CD4-positive, alpha-beta T cell treated with Interferon alpha-2 for 1 hour (primary cell): ENCODE measurements at regions not wholly inside any gene's neighbourhood (a gene's known extent, or its start where the extent isn't known, plus 50 kb on each side); places are given as distances from the start of the nearest gene placed in this dataset.
"Not testable (repeated sequence)": the region's sequence is repeated elsewhere in the genome, so short reads cannot be mapped to it uniquely, and the experiment has no call there.

ENCODE experiments used
- DNase-seq, 2 donors: peaks; one replicate each; pipeline ENCODE4 v3.0.0-alpha.2; 2020 to 2022

DNA sequence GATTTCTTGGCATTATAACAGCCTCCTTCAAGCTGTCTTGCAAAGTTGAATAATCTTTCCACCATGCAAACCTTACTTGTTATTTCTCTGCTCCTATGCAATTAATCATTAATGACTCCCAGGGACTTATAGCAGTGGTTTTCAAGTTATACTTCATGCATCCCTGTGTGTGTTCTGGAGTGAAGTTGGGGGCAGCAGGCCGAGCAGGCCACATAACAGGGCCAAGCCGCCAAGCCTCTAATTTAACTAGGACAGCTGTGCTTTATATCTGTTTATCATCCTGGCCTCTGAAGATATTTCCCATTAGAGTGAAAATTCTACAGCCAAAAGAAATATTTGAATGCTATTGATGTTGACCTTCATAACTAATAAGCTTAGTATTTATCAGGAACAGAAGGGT is 133.5 kb upstream of the PAK3 start:
- no peak for DNase-seq

DNA sequence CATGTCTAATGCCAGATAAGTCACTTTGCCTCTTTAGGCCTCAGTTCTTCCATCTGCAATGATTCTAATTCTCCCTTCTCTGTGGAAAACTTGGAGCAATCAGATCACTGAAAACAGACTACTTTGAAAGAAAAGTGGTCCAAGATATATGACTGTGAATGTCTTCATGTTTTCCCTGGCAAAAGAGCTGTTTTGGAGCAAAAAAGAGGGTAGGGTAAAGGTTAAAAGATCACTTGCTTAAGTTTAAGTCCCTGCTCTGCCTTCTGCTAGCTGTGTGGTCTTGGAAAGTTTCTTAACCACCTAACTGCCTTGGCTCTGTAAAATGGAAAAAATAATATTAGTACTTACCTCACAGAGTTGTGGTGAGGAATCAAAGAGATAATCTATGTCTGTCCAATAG is 140.3 kb upstream of the PAK3 start:
- DNase-seq = no peak

- DNase-seq = no peak
Measured at GRCh38 chrX:110954428-110955100, 141.4 kb upstream of the PAK3 start.

DNA sequence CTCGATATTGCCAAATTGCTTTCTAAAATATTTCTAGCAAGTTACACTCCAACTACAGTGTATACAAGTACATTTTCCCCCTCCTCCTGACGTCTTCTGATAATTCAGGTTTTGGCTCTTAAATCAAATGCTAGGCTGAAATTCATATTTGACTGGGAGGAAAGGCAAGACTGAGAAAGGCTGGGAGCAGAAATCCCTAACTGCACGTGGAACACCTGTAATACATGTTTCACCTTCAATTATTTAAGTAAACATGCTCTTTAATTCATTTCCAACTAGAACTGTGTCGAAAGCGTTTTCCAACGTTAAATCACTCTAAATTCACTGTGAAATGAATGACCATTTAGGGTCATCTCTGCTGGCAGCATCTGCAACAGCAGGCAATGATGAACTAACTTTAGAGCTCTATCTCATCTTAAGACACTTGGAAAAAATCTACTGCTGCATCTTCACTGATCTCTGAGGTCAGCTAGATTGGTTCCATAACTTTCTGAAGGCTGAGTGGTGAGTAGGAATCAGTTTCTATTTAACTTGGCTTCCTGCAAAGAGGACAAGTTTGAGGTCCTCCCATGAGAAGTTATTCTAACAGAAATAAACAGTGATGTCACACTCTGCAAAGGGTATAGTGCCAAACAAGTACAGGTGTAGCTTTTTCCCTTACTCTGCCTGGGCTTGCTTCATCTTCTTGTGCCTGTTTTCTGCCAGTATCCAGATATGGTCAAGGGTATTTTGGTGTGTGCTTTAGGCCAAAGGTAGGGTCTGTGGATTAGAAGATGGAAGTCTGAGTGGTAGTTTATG is 144.3 kb upstream of the PAK3 start:
- no peak for DNase-seq

DNA sequence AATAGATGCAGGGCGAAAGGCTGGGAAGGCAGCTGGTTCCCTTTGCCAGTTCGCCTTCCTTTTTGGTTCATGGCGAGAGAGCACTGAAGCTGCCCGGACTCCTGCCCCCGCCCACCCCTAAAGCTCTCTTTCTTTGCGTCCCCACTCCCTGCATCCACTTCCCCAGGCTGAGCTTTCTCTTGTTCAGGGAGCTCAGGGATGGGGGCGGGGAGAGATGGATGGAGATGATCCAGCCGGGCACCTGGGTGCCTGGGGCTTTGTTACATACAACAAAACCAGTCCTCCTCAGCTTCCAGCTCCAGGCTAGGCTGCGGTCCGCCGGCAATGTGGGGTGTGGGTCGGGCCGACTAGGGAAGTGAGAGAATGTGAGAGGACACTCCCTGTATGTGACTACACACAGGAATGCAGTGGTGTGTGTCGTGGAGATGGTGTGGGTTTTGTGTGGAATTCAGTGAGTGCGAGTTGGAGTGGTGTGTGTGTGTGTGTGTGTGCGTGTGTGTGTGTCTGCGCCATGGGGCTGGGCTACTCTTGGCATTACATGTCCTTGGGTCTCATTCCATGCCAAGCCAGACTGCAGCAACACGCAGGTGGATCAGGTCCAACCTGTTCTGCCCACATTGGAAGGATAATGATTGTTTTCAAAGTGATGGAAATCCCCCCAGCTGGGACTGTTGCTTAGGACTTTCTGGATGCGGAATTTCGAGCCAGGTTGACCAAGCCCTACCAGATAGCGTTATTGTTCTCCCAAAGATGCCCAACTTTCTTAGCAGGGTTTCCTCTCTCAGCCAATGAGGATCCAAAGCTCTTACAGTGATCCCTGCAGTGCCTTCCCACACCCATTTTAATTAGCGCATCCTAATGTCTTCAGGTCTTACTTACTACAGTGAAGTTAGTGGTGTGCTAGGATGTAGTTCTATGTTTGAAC is 149.4 kb upstream of the CHRDL1 start:
- no peak for DNase-seq

DNA sequence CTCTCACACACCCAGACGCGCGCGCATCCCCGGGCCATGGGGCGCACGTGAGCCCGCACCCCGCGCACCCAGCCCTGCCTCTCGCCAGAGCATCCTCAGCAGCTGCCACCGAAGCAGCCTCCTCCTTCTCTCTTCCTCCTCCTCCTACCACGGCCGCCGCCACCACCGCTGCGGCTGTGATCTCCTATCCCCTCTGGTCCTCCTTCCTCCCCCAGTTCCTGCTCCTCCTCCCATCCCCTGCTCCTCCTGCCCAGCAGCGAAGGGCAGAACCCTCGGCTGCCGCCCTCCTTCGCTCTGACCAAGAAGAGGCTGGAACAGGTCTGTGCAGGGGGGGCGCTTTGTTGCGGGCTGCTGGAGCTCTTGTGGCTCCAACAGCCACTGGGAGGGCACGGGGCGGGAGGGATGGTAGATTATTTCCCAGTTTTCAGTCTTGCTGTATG is 148.7 kb upstream of the CHRDL1 start:
- no peak for DNase-seq

GRCh38 chrX:110941906-110942305 is 146.3 kb upstream of the CHRDL1 start:
- no peak for DNase-seq

DNA sequence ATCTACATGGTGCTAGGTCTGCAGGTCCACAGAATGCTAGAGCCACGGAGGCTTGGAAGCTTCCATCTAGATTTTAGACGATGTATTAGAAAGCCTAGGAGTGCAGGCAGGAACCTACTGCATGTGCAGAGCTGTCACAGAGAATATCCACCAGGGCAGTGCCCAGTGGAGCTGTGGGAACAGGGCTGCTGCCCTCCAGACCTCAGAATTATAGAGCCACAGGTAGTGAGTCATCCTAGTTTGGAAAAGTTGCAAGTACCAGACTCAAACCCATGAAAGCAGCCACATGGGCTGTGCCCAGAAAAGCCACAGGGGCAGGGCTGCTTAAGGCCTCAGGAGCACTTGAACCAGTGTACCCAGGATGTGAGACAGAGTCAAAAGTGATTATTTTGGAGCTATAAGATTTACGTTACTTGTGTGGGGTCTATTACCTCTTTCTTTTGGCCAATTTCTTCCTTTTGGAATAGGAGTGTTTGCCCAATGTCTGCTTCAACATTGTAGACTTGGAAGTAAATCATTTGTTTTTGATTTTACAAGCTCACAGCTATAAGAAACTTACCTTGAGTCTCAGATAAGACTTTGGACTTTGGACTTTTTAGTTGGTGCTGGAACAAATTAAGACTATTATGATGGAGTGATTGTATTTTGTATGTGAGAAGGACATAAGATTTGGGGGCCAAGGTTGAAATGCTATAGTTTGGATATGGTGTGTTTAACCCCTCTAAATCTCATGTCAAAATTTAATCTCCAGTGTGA is 143.5 kb upstream of the CHRDL1 start:
- DNase-seq = no peak

DNA sequence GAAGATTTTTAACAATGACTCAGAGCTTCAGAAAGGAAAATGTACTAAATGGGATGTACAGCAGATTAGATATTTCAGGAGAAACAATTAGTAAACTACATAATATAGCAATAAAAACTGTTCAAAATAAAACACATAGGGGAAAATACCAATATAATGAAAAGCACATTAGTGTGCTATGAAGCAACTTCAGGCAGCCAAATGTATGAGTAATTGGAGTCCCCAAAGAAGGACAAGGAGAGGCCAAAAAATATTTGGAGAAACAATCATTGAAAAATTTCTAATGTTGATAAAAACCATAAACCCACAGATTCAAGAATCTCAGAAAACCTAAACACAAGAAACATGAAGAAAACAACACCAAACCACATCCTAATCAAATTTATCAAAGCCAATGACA is 129.3 kb upstream of the CHRDL1 start:
- no peak for DNase-seq

DNA sequence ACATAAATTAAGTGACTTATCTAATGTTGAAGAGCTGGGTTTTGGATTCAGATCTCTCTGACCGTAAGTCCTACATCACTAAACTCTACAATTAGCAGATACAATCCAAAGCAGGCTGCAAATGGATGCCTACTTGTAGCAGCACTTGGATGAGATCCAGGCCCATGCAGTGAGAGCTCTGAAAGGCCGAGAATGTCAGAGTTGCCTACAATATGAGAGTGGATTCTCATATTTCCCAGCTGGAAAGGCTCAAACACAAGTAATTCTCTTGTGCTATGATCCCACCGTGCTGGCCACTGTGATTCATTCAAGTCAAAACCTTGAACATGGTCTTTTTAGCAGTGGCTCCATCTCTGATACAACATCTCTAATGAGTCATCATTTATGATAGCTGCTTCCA is 125.4 kb upstream of the CHRDL1 start:
- DNase-seq = no peak

- no peak for DNase-seq
Measured at GRCh38 chrX:110915570-110915969, 120.0 kb upstream of the CHRDL1 start.

- DNase-seq = no peak
Measured at GRCh38 chrX:110915111-110915510, 119.5 kb upstream of the CHRDL1 start.

DNA sequence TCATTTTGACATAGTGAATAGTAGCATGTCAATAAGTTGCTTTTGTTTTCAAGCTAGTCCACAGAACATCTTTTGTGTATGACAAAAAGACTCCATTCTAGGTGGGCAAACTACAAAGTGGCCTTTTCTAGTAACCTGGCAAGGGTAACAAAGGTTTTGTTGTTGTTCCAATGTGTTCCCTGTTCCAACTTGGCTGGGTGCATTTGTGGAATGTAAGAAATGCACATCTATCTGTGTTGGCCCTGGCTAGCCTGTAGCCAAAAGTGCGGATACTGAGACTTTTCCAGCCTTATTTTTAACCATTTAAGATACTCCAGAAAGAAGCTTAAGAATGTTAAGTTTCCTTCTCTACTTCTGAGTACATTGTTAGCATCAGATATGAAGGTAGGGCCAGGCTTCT is 118.7 kb upstream of the CHRDL1 start:
- no peak for DNase-seq

GRCh38 chrX:110904747-110905146 is 109.1 kb upstream of the CHRDL1 start:
- not testable (repeated sequence) for DNase-seq

GRCh38 chrX:110881971-110882370 is 86.4 kb upstream of the CHRDL1 start:
- DNase-seq = no peak

DNA sequence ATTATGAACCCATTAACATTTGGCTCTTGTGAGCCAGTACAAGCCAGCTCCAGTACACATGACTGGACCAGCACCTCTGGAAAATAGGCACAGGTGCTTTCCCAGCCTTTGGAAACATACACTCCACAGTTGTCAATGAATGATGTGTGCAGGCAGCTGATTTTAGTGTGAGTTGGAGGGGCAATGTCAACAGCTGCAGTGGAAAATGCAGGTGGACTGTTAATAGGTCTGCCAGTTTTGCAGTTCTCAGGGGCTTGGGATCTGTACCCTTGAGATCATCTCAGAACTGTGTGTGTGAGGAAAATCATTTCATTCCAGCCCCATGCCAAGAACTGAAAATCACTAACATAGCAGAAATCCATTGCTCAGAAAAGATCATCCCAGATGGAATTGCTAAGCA is 81.7 kb upstream of the CHRDL1 start:
- DNase-seq = no peak

GRCh38 chrX:110871839-110872238 is 76.2 kb upstream of the CHRDL1 start:
- no peak for DNase-seq

GRCh38 chrX:110866421-110866820 is 70.8 kb upstream of the CHRDL1 start:
- no peak for DNase-seq

DNA sequence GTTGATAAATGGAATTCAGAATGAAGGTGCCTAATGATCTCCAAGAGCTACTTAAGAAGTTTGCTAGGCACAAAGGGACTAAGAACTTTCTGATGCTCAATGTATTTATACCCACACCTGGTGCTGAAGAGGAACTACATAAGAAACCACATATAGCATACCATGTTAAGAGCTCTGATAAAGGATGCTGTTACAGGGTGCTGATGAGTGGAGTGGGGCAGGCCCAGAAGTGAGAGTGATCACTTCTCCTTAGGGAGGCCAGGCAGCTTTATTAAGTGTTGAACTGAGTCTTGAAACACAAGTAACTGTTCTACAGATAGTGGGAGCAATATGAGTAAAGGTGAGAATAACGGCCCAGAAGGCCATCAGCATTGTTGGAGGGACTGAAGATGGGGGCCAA is 68.3 kb upstream of the CHRDL1 start:
- no peak for DNase-seq

- no peak for DNase-seq
Measured at GRCh38 chrX:110858565-110858964, 62.9 kb upstream of the CHRDL1 start.

GRCh38 chrX:110853610-110854009 is 58.0 kb upstream of the CHRDL1 start:
- DNase-seq = peak in 1 of 2 donors; percentile 1

DNA sequence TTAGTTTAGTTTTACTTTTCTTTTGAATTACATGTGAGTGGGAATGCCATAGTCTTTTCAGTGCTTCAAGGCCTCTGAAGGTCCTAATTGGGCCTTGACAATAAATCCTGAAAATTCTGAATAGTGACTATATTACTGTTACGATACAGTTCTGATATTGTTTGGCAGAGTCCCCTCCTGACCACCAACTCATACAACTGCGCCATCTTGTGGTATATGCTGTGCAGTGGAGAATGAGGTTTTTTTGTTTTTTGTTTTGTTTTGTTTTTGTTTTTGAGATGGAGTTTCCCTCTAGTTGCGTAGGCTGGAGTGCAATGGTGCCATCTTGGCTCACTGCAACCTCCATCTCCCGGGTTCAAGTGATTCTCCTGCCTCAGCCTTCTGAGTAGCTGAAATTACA is 56.6 kb upstream of the CHRDL1 start:
- DNase-seq = peak in 1 of 2 donors; percentile 1

- no peak for DNase-seq
Measured at GRCh38 chrX:110851780-110852179, 56.2 kb upstream of the CHRDL1 start.
